Kidney (tissue), 13 donors: ENCODE measurements at regions not wholly inside any gene's neighbourhood (a gene's known extent, or its start where the extent isn't known, plus 50 kb on each side); places are given as distances from the start of the nearest gene placed in this dataset.

Experiments
- DNase-seq, 5 donors: peaks; one replicate each; pipeline ENCODE4 v3.0.0-alpha.2; 2013 to 2020
- FAIRE-seq: peaks from 2 replicates; lab custom pipeline; 2012; peaks lifted over from hg19 to GRCh38; lab: Jason Lieb, UNC
- H3K27ac ChIP-seq, 2 donors: one replicate each; pipeline ENCODE4 v1.7.0; 2013; ENCODE audit warnings: low read depth in 2 of 2, low read length in 2 of 2, inconsistent platforms in 1 of 2
- H3K27me3 ChIP-seq: one replicate; pipeline ENCODE4 v1.7.1; 2013; ENCODE audit warnings: low read length, inconsistent platforms; ENCODE audit not compliant: control insufficient read depth, insufficient read depth
- H3K36me3 ChIP-seq, 3 donors: one replicate each; pipeline versions ENCODE4 v1.7.0 to v1.7.1; 2013; ENCODE audit warnings: low read length in 3 of 3, control low read depth in 1 of 3, inconsistent platforms in 1 of 3; ENCODE audit not compliant: insufficient read depth in 3 of 3, control insufficient read depth in 2 of 3
- H3K4me1 ChIP-seq, 3 donors: one replicate each; pipeline versions ENCODE4 v1.7.0 to v1.7.1; 2013; ENCODE audit warnings: low read length in 3 of 3, inconsistent platforms in 1 of 3, low read depth in 1 of 3; ENCODE audit not compliant: control insufficient read depth in 2 of 3, insufficient read depth in 2 of 3
- H3K4me3 ChIP-seq, 3 donors: one replicate each; pipeline versions ENCODE4 v1.7.0 to v1.8.1; 2013; ENCODE audit warnings: low read length in 3 of 3, control low read depth in 1 of 3, inconsistent platforms in 1 of 3
- H3K9ac ChIP-seq, 3 donors: one replicate each; pipeline versions ENCODE4 v1.7.0 to v1.7.1; 2013; ENCODE audit warnings: low read length in 3 of 3, control low read depth in 1 of 3, inconsistent platforms in 1 of 3
- H3K9me3 ChIP-seq, 3 donors: one replicate each; pipeline versions ENCODE4 v1.7.0 to v1.7.1; 2013; ENCODE audit warnings: low read length in 3 of 3, control low read depth in 1 of 3, inconsistent platforms in 1 of 3; ENCODE audit not compliant: control insufficient read depth in 2 of 3, insufficient read depth in 1 of 3
- intact Hi-C: fragments of 100-400 bp; cut with DNase I; formaldehyde crosslinking; loops from one replicate; pipeline ENCODE4 v1.11.1; 2022
- TF ChIP-seq, protein P1 (sequence below): IDR thresholded peaks from 3 replicates; pipeline ENCODE4 v1.5.1; 2012; ENCODE audit warnings: mild to moderate bottlenecking, moderate library complexity, borderline replicate concordance; ENCODE audit not compliant: insufficient read depth; ENCODE audit errors: extremely low read depth
- donor health status: control.
- donor health status: control.
- donor health status: control.
- donor health status: control.
- donor health status: control.
- donor health status: DM: yes; HTN: yes; CAD: no.
- donor health status: Normal renal cell carcinoma (clear cell type).

DNA sequence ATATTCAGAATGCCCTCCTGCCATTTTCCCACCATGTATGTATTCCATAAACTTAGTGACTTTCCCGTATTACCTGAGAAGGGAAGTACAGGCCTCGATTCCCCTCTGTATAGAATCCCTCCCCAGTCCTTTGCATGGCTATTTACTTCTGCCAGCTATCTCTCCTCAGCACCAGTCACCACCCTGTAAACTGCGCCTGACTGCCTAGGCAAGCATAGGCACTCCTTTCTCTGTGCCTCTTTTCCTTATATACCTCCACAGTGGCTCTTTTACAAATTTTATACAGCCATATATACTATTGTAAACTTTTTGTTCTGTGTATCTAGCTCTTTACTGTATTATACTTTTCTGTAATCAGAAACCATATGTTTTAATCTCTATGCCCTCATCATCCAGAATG, 130.9 kb upstream of the TET2 start:
- H3K27ac ChIP-seq = no peak overlapping the region
- DNase-seq = no peak
- intact Hi-C loops = no loop called here
- no peak overlapping the region for H3K4me3 ChIP-seq
- no peaks in the 10 kb centered on the region for H3K27me3 ChIP-seq
- H3K9me3 ChIP-seq = no peaks in the 10 kb centered on the region
- H3K4me1 ChIP-seq = no peaks in the 10 kb centered on the region
- H3K36me3 ChIP-seq = no peaks in the 10 kb centered on the region
- H3K9ac ChIP-seq = no peak overlapping the region
- TF ChIP-seq, protein P1, sequence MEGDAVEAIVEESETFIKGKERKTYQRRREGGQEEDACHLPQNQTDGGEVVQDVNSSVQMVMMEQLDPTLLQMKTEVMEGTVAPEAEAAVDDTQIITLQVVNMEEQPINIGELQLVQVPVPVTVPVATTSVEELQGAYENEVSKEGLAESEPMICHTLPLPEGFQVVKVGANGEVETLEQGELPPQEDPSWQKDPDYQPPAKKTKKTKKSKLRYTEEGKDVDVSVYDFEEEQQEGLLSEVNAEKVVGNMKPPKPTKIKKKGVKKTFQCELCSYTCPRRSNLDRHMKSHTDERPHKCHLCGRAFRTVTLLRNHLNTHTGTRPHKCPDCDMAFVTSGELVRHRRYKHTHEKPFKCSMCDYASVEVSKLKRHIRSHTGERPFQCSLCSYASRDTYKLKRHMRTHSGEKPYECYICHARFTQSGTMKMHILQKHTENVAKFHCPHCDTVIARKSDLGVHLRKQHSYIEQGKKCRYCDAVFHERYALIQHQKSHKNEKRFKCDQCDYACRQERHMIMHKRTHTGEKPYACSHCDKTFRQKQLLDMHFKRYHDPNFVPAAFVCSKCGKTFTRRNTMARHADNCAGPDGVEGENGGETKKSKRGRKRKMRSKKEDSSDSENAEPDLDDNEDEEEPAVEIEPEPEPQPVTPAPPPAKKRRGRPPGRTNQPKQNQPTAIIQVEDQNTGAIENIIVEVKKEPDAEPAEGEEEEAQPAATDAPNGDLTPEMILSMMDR = no peak
- FAIRE-seq = no peak

DNA sequence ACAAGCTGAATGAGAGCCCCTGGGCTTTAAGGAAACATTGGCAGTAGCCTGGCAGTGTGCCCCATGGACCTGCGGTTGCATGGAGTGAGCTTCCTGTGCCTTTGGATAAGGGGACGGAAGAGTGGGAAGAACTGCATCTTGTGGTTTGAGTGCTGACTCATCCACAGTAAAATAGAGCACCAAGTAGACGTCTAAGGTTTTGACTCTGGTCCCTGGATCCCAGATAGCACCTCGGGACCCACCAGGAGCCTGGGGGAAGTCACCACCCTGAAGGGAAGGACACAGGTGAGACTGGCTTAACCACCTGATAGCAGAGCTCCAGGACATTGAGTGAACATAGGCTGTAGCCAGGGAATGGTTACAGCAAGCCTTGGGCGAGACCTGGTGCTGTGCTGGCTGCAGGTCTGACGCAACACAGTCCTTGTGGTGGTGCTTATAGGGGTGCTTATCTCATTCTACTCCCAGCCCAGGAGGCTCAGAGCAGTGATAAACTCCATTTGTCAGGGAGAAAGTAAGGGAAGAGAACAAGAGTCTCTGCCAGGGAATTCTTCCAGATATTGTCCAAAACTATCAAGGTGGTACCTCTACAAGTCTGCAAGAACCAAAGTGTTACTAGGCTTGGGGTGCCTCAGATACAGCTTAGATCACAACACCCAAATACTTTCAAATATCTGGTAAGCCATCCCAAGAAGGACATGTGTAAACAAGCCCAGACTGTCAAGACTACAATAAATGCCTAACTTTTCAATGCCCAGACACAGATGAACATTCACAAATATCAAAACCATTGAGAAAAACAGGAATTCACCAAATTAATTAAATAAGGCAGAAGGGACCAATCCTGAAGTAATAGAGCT, 123.6 kb upstream of the TET2 start:
- no peak for DNase-seq
- no peak overlapping the region for H3K27ac ChIP-seq
- H3K9ac ChIP-seq = no peak overlapping the region
- TF ChIP-seq, protein P1 = no peak
- H3K9me3 ChIP-seq = peaks cover 0 to 18% (median 6%) of the 10 kb centered on the region in 3 donors
- no peaks in the 10 kb centered on the region for H3K4me1 ChIP-seq
- H3K27me3 ChIP-seq = no peaks in the 10 kb centered on the region
- H3K4me3 ChIP-seq = no peak overlapping the region
- intact Hi-C loops = no loop called here
- no peaks in the 10 kb centered on the region for H3K36me3 ChIP-seq
- FAIRE-seq = no peak

DNA sequence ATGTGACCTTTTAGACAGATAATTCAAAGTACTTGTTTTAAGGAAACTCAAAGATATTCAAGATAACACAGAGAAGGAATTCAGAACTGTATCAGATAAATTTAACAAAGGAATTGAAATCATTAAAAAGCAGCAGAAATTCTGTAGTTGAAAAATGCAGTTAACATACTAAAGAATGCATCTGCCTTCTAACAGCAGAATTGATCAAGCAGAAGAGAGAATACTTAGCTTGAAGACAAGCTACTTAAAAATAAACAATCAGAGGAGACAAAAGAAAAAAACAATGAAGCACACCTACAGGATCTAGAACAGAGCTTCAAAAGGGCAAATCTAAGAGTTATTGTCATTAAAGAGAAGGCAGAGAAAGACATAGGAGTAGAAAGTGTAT, 123.0 kb upstream of the TET2 start:
- DNase-seq (no peak), FAIRE-seq (no peak)
- peaks cover 0 to 18% (median 6%) of the 10 kb centered on the region in 3 donors for H3K9me3 ChIP-seq
- H3K4me1 ChIP-seq = no peaks in the 10 kb centered on the region
- H3K27ac ChIP-seq = no peak overlapping the region
- H3K27me3 ChIP-seq = no peaks in the 10 kb centered on the region
- no peaks in the 10 kb centered on the region for H3K36me3 ChIP-seq
- H3K4me3 ChIP-seq = no peak overlapping the region
- no peak overlapping the region for H3K9ac ChIP-seq
- TF ChIP-seq, protein P1 = no peak
- intact Hi-C loops = no loop called here
